ENCODE measurements at regions not wholly inside any gene's neighbourhood (a gene's known extent, or its start where the extent isn't known, plus 50 kb on each side); places are given as distances from the start of the nearest gene placed in this dataset.

GRCh38 chr2:226308986-226309385 lies 490.6 kb downstream of the IRS1 start:
- TF ChIP-seq REST (IDR thresholded peaks at IDR 0.05; ENCODE audit: insufficient replicate concordance, low read depth) = no peak
- TF ChIP-seq CTCF (IDR thresholded peaks at IDR 0.05; ENCODE audit: insufficient read depth, low read length) = no peak
- no peak for TF ChIP-seq POLR2AphosphoS5 (IDR thresholded peaks at IDR 0.05; ENCODE audit: low read depth)
- TF ChIP-seq GABPA (IDR thresholded peaks at IDR 0.05; ENCODE audit: low read depth) = no peak
